ENCODE measurements at regions not wholly inside any gene's neighbourhood (a gene's known extent, or its start where the extent isn't known, plus 50 kb on each side); places are given as distances from the start of the nearest gene placed in this dataset.

DNA sequence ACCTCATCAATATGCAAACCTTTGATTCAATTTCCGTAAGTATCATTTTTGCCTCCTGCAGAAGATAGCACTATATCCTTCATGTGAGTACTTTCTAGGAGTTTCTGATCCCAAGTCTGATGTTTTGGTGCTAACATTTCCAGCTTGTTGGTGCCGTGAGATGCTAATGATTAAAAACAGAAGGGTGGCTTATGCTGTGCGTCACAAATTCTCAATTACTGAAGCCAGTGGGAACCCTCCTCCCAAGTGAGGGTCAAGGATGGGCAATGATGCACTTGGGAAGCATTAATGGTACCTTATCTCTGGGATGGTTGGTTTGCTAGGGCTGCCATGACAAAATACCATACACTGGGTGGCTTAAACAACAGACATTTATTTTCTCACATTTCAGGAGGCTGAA, 123.0 kb downstream of the FOXD1 start:
- TF ChIP-seq, protein P1, sequence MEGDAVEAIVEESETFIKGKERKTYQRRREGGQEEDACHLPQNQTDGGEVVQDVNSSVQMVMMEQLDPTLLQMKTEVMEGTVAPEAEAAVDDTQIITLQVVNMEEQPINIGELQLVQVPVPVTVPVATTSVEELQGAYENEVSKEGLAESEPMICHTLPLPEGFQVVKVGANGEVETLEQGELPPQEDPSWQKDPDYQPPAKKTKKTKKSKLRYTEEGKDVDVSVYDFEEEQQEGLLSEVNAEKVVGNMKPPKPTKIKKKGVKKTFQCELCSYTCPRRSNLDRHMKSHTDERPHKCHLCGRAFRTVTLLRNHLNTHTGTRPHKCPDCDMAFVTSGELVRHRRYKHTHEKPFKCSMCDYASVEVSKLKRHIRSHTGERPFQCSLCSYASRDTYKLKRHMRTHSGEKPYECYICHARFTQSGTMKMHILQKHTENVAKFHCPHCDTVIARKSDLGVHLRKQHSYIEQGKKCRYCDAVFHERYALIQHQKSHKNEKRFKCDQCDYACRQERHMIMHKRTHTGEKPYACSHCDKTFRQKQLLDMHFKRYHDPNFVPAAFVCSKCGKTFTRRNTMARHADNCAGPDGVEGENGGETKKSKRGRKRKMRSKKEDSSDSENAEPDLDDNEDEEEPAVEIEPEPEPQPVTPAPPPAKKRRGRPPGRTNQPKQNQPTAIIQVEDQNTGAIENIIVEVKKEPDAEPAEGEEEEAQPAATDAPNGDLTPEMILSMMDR (conservative IDR thresholded peaks at IDR 0.05) = no peak
- no peak for TF ChIP-seq ZFX (IDR thresholded peaks at IDR 0.05)
